ENCODE measurements at regions not wholly inside any gene's neighbourhood (a gene's known extent, or its start where the extent isn't known, plus 50 kb on each side); places are given as distances from the start of the nearest gene placed in this dataset.

DNA sequence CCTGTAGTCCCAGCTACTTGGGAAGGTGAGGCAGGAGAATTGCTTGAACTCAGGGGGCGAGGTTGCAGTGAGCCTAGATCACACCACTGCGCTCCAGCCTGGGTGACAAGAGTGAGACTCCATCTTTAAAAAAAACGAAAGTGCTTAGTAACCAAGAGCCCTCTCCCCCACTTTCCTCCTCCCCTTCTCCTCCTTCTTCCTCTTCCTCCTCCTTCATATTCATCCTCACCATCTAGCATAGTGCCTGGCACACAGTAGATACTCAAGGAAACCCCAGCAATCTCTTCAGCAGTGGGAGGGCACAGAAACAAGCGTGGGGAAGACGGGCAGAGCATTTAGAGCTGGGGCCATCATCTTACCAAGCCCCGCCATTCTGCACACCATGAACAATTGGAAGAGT lies 119.4 kb upstream of the SLC45A1 start:
- TF ChIP-seq, protein P1, sequence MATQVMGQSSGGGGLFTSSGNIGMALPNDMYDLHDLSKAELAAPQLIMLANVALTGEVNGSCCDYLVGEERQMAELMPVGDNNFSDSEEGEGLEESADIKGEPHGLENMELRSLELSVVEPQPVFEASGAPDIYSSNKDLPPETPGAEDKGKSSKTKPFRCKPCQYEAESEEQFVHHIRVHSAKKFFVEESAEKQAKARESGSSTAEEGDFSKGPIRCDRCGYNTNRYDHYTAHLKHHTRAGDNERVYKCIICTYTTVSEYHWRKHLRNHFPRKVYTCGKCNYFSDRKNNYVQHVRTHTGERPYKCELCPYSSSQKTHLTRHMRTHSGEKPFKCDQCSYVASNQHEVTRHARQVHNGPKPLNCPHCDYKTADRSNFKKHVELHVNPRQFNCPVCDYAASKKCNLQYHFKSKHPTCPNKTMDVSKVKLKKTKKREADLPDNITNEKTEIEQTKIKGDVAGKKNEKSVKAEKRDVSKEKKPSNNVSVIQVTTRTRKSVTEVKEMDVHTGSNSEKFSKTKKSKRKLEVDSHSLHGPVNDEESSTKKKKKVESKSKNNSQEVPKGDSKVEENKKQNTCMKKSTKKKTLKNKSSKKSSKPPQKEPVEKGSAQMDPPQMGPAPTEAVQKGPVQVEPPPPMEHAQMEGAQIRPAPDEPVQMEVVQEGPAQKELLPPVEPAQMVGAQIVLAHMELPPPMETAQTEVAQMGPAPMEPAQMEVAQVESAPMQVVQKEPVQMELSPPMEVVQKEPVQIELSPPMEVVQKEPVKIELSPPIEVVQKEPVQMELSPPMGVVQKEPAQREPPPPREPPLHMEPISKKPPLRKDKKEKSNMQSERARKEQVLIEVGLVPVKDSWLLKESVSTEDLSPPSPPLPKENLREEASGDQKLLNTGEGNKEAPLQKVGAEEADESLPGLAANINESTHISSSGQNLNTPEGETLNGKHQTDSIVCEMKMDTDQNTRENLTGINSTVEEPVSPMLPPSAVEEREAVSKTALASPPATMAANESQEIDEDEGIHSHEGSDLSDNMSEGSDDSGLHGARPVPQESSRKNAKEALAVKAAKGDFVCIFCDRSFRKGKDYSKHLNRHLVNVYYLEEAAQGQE (IDR thresholded peaks at IDR 0.05; ENCODE audit: insufficient read depth in 1 of 2, low read depth in 2 of 2, low read length in 1 of 2), result no peak
- TF ChIP-seq, protein P2, sequence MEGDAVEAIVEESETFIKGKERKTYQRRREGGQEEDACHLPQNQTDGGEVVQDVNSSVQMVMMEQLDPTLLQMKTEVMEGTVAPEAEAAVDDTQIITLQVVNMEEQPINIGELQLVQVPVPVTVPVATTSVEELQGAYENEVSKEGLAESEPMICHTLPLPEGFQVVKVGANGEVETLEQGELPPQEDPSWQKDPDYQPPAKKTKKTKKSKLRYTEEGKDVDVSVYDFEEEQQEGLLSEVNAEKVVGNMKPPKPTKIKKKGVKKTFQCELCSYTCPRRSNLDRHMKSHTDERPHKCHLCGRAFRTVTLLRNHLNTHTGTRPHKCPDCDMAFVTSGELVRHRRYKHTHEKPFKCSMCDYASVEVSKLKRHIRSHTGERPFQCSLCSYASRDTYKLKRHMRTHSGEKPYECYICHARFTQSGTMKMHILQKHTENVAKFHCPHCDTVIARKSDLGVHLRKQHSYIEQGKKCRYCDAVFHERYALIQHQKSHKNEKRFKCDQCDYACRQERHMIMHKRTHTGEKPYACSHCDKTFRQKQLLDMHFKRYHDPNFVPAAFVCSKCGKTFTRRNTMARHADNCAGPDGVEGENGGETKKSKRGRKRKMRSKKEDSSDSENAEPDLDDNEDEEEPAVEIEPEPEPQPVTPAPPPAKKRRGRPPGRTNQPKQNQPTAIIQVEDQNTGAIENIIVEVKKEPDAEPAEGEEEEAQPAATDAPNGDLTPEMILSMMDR (IDR thresholded peaks at IDR 0.05), result no peak
- no peak for TF ChIP-seq POLR2AphosphoS5 (IDR thresholded peaks at IDR 0.05; ENCODE audit: low read depth, low read length)
